HG03045 (cell line): ENCODE measurements at regions not wholly inside any gene's neighbourhood (a gene's known extent, or its start where the extent isn't known, plus 50 kb on each side); places are given as distances from the start of the nearest gene placed in this dataset.
"Not testable (repeated sequence)": the region's sequence is repeated elsewhere in the genome, so short reads cannot be mapped to it uniquely, and the experiment has no call there.

Experiments used
- ATAC-seq: cut with Tn5 transposase; IDR thresholded peaks from one replicate; pipeline ENCODE4 v1.9.1; 2021; ENCODE audit warnings: mild to moderate bottlenecking, moderate library complexity; ENCODE audit not compliant: unreplicated experiment

DNA sequence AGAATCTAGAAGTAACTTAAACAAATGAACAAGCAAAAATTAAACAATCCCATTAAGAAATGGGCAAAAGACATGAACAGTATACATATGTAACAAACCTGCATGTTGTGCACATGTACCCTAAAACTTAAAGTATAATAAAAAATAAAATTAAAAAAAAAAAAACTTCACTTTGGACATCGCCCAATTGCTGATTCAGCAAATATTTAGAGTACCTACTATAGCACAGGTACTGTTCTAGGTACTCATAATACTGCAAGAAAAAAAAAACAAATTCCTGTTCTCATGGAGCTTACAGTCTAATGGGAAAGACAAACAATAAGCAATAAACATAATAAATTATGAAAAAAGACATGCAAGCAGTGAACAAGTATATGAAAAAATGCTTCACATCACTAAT is 501.5 kb upstream of the HS3ST5 start:
- no peak for ATAC-seq

DNA sequence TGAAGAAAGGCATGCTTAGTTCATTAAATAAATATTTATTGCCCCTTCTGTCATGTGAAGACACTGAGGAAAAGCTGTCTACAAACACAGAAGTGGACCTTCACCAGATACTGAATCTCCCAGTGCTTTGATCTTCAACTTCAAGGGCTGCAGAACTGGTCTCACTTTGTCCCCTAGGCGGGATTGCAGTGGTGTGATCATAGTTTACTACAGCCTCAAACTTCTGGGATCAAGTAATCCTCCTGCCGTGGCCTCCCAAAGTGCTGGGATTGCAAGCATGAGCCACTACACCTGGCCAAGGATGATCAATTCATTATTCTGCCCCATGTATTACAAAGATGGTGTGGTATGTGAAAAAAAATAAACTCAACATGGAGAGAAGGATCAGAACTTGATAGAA is 496.2 kb upstream of the HS3ST5 start:
- ATAC-seq, result no peak

DNA sequence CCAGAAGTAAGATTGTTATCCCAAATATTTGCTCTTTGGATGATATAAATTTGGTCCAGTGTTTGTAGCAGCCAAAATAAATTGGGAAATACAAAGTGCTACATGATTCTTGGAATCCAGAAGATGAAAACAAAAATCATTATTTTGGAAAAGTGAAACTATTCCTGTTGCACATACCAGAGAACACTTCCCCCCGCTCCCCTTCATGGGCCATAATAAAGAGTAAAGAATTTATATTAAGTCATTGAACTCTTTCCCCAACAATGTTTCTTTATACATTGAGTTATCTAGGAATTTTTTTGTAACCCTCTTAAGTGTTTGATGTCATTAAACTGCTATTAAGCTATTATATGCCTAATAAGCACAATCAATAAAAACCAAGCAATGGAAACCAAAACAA is 490.4 kb upstream of the HS3ST5 start:
- no peak for ATAC-seq

DNA sequence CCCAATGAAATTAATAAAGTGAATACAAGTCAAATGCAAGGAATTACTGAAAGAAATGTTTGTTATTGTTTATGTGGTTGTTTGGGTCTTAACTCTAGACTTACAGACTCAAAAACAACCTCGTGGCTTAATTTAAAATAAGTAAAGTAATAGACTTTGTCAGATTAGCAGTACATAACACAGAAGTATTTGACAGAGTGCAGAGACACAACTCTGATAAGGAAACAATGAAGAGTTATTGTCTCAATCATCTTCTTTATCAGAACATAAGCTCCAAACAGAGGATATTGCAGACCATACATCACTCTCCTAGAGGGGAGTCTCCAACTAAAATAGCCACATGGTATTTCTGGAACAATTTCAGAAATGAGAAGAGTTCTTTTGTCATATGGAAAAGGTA is 487.7 kb upstream of the HS3ST5 start:
- ATAC-seq, result no peak

DNA sequence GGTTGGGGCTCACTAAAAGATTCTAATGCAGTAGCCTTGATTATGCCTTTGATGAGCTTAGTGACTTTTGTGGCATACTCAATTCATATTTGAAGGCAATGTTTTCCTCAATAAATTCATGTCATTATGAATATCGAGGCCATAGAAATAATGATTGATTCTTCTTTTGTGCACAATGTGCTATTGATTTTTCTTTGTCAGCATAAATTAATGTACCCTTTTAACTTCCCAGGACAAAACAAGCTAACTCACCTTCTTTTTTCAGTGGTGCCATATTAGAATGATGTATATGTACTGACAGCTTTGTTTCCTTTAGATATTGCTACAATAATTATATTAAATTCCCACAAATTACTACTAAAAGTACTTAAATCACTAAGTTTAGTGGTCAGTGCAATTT is 484.3 kb upstream of the HS3ST5 start:
- ATAC-seq, result no peak

DNA sequence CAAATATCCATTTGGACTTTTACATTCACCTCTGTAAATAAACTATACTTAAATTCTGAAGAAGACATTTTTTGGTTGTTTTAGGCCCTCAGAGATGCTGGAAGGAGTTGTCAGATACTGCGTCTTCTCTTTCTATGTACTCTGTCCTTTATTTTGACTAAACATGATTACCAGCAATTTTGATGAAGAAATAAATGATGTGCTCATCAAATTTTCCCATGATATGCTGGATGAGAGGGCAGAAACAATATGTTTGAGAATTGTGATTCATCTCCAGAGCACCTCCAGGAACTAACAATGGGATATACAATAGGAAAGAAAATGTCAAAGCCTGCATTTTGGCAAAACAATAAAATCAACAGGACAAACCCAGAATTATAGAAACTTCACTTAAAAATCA is 481.6 kb upstream of the HS3ST5 start:
- no peak for ATAC-seq

DNA sequence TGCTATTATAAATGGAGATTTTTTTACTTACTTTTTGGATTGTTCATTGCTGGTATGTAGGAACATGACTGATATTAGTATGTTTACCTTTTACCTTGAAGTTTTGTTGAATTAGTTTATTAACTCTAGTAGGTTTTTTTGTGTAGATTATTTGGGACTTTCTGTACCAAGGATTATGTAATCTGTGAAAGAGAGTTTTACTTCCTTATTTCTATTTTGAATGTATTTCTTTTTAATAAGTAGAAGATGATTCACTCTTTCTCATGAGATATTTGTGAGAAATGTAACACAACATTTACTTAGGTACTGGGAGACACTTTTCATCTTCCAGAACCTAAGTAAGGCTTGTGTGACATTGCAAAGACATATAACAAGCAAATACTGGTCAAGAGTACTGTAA is 473.9 kb upstream of the HS3ST5 start:
- no peak for ATAC-seq

DNA sequence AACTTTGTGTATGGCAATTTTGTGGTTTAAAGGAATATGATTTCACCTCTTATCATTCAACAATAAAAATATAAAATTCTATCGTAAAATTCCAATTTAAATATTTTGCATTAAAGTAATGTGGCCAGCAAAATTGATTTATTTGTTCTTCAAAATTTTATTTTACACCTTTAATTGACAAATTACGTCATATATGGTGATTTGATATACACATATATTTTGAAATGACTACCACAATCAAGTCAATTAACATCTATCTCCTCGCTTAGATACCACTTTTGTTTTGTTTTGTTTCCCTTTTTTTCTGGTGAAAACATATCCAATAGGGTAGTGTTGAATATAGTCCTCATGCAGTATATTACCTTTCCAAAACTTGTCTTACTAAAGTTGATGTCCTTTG is 467.6 kb upstream of the HS3ST5 start:
- ATAC-seq, result no peak

DNA sequence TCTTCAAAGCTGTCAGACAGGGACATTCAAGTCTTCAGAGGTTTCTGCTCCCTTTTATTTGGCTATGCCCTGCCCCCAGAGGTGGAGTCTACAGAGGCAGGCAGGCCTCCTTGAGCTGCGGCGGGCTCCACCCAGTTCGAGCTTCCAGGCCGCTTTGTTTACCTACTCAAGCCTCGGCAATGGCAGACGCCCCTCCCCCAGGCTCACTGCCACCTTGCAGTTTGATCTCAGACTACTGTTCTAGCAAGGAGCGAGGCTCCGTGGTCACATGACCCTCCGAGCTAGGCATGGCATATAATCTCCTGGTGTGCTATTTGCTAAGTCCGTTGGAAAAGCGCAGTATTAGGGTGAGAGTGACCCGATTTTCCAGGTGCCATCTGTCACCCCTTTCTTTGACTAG is 462.6 kb upstream of the HS3ST5 start:
- not testable (repeated sequence) for ATAC-seq

DNA sequence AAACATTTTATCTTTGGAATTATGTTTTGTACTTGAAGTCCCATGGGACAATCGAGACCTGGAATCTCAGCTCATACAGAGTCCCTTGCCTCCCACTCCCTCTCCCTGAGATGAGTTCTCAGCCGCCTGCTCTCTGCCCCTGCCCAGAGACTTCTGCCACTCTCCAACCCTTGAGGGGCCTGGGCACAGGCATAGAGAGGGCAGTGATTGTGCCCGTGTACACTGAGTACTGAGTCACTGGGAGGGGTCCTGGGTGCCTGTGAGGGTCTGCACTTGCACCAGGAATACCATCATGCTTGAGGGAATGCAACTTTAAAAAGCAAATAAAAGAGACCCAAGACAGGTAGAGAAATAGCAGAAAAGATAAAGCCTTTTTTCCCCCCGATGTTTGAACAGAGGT is 453.8 kb upstream of the HS3ST5 start:
- ATAC-seq, result no peak

DNA sequence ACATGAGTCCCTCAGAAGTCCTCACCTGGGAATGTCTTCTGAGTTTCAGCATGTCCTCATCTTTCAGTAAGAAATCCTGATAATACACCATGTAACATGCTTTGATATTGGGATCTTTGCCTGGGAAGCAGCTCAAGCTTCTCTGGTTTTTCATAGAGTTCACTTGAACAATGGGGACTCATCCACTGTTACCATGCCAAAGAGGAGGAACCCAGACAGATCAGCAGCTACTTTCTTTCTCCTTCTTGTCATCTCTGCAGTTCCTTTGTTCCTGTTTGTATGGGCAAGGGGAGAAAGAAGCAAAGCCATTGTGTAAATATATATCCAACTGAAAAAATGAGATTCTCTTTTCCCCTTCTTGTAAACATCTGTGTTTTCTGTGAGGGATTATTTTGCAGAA is 450.6 kb upstream of the HS3ST5 start:
- ATAC-seq, result no peak

DNA sequence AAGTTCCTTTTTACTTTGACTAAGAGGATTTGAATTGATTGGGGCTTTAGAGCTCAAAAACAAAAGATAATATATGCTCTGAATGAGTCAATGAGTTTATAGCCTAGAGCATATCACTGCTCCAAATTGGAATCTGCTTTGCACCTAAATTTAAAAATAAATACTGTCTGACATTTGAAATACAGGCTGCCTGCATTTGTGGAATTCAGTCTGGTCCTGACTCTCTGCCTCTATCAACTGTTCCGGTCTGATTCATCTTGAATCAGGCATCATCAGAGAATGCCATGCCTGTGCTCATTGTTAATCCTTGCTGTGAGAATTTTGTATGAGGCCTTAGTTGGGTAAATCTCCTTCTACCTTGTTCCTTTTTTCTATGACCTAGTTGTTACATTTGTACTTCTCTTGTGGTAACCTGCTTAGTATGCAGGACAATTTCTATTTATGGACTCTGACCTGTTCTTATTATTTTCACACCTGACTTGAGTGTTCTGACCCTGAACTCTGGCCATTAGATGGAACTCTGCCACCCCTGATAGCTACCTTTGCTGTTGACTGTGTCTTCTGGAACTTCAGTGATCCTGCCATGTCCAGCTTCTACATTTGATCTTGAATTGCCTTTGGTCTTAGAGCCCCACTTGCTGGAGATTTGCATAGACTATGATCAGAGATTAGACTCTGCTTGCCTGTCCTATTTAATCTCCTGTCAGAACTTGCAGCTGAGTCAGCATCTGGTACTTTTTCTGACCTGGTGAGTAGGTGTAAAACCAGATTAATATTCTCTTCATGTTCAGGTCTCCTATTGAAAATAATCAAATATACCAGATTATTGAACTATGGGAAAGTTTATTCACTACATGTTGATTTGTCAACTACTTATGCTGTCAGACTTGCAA is 442.7 kb upstream of the HS3ST5 start:
- no peak for ATAC-seq

DNA sequence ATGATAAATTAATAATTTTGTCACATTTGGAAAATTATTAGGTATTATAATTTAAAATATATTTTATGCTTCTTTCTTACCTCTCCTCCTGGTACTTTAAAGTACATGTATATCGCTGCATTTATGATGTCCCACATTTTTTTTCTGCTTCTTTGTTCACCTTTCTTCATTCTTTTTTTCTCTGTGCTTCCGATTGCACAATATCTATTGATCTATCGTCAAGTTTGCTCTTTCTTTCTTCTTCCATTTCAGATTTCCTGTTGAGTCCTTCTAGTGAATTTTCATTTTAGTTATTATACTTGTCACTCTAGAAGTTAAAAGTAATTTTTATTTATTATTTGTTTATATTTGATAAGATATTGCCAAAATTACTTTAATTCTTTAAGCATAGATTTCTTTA is 441.0 kb upstream of the HS3ST5 start:
- no peak for ATAC-seq

DNA sequence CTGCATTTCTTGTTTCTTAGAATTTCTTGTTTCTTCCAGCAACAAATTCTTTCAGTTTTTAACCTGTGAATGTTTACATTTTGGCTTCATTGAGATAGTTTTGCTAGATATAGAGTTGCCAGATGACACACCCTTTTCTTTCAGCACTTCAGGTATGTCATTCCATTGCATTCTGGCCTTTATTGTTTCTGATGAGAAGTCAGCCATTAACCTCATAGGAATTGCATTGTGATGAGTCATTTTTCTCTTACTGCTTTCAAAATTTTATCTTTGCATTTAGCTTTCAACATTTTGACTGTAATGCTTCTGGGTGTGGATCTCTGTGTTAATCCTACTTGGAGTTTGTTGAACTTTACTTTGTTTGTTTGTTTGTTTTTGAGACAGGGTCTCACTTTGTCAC is 440.3 kb upstream of the HS3ST5 start:
- ATAC-seq, result no peak

DNA sequence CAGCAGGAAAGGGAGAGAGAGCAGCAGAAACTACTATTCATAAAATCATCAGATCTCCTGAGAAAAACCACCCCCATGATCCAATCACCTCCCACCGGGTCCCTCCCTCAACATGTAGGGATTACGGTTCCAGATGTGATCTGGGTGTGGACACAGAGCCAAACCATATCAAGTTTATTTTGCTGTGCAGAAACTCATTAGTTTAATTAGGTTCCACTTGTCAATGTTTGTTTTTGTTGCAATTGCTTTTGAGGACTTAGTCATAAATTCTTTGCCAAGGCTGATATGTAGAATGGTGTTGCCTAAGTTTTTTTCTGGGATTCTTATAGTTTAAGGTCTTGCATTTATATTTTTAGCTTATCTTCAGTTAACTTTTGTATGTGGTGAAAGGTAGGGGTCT is 422.0 kb upstream of the HS3ST5 start:
- ATAC-seq, result no peak

DNA sequence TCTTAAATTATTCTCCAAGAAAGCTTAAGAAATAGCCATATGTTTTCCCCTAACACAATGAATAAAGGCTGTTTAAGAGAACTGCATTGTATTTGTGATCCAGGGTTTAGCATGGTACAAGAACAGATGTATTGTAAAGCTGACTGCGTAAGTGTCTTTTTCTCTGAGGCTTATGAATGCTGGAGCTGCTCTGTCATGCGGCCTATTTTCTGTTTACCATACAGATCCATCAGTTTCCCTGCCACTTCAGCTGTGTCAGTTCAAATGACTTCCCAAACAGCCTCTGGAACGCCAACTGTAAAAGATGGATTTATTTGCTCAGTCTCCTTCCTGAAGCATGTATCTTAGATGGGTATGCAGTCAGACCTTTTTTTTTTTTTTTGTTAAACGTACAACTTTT is 419.3 kb upstream of the HS3ST5 start:
- no peak for ATAC-seq

DNA sequence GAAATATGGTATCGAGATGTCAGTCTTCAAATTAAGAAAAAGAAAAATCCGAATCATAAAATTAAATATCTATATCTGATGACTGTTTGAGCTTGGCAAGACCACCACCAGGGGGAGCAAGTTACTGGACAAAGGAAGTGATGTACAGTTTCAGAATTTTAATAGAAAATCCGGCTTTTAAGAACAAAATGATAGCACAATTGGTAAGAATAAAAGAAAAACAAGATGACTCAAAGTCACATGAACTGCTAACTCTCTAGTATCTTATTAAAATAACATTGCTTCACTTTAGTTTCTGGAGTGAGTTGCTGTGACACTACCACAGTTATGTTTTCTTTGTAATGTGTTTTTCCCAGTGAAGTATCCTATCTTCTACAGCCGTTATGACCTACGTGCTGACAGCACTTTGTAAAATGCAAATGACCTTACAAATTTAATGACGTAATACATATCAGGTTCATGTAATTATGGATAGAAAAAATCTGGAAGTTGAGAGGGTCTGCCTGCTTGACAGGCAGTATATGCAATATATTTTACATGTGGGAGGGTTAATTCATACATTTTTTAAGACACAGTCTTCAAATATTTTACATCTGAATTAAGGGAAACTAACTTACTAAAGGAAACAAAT is 405.3 kb upstream of the HS3ST5 start:
- ATAC-seq, result no peak

DNA sequence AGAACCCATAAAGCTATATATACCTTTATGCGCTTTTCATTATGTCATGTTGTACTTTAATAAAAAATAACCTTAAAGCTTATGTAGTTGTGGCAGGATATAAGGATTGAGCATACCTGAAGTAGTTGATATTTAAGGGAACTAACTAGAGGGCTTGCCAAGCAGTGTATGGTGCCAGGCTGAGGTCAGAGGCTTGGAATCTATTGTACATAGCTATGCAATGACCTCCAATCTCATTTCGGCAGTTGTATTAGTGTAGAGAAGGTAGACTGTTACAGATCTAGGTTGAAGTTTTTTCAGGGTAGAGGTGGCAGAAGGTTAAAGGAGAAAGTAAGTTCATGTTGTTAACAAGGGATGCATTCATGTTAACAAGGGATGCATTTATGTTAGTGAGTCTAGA is 397.7 kb upstream of the HS3ST5 start:
- no peak for ATAC-seq

DNA sequence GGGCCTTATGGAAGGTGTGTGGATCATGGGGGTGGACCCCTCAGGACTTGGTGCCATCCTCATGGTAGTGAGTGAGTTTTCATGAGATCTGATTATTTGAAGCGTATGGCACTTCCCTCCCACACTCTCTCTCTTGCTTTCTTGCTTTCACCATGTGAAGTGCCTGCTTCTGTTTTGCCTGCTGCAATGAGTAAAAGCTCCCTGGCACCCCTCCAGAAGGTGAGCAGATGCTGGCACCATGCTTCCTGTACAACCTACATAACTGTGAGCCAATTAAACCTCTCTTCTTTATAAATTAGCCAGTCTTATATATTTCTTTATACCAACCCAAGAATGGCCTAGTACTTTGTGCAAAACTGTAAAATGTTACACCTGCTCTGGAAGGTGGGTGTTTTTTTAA is 396.8 kb upstream of the HS3ST5 start:
- no peak for ATAC-seq

DNA sequence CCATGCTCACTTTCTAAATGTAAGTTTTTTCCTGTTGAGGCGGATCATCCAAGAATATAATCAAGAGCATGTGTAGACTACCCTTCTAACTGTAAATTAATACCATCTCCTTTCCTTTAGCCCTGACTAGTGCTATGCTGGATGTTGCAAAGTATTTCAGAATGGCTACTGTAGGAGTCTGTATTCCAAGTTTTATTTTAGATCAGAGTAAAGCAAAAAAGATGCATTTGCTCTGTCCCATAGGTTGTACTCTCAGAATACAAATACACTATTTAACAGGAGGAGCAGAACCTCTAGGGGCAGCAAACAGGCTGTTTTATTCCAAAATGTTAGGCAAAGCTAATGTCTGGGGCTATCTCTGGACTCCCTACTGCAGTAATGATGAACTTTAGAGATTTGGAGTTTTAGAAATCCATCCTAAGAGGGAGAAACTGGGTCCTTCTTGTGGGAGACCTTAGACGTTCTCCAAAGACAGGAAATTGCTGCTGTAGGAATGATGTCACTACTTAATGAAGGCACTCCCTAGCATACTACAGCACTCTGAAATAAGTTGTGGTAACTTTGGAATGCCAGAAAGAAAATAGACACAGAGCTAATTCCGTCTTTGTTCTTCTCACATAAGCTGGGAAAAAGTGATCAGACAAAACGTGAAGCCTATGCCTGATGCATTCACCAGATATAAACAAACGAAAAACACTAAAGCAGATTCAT is 392.4 kb upstream of the HS3ST5 start:
- no peak for ATAC-seq

DNA sequence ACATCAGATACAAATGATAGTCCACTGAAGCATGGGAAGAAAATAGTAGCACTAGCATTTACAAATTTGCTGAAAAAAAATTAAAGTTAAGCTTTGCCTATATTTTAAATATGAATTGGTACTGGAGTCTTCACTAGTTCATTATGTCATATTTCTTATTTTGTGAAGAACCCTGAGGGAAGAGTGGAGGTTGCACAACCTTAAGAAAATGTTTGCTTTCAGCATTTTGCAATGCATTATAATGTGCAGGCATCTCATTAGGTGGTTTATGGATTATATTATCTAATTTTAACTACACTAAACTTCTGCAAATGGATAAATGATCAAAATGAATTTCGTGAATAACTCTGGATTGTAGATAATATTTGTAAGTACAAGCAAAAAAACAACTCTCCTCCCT is 390.8 kb upstream of the HS3ST5 start:
- ATAC-seq, result no peak

DNA sequence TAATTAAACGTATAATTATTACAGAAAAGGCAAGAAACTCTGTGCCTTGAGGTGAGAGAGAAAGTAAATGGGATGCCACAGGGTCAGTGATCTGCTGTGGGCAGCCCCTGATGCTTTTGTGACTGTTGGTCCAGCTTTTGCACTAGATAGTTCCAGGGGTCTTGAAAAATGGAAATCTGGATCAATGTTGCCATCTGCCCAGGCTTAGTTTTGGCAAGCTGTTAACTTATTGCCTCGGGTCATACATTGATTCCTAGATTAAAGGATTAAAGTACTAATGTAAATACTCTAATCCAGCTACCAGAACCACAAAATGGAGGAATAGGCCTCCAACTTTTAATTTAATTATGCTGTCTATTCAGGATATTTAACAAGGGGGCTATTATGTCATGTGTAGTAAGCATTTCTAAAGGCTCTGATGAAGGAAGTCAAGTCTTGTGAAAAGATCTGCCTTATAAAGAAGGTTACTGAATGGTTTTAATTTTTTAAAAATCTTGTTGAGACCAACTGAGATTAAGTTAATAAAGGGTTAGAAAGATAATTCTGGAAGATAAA is 376.0 kb upstream of the HS3ST5 start:
- ATAC-seq, result no peak
